Ammon's horn (tissue), 1 donor: ENCODE measurements at regions not wholly inside any gene's neighbourhood (a gene's known extent, or its start where the extent isn't known, plus 50 kb on each side); places are given as distances from the start of the nearest gene placed in this dataset.

Experiments used
- DNase-seq: peaks from one replicate; pipeline ENCODE4 v3.0.0-alpha.2; 2016; ENCODE audit warnings: low spot score

DNA sequence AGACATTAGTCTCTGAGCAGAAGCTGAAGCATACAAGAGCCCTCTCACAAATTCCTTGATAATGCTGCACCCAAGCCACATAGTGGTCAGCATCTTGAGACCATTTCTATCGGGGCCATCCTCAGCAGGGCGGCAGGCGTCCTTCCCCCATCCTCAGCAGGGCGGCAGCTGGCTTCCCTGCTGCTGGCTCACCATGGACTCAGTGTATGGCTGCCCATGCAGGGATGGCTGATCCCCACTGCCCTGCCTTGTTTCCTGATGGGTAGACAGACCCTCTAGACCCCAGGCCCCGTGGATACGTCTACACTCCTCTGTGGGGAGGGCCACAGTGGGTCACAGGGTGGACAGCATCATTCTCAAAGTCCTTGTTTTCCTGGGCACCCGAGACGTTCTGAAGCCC is 406.8 kb downstream of the TCERG1L start:
- DNase-seq: no peak

DNA sequence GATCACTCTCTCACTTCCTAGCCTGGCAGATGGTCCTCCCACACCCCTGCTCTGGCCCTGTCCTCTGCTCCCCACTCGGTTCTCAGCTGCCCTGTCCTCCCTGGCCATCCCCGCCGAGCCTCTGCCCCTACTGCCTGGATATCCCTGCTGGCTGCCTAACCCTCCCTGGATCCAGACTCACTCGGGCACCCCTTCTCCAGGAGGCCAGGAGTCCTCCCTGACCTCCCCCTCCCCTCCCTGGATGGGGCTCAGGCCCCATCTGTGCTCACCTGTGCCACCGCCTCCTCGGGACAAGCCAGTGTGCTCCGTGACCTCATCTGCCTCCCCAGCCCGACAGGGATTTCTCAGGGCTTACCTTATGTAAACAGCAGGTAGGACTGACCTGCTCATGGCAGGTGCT is 406.1 kb downstream of the TCERG1L start:
- no peak for DNase-seq

- DNase-seq: no peak
Measured at GRCh38 chr10:130905921-130906320, 405.6 kb downstream of the TCERG1L start.

DNA sequence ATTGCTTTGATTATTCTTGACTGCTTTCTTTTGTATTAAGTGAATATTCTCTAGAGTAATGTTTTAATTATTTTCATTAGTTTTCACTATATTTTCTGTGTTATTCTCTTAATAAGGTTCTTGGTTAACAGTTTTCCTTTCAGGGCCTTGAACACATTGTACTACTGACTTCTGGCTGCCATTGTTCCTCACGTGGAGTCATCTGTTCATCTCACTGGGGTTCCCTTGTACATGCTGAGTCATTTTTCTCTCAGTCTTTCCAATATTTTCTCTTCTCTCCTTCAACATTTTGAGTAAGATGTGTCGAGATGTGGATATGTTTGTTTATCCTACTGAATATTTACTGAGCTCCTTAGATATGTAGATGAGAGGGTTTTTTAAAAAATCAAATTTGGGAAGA is 400.7 kb downstream of the TCERG1L start:
- no peak for DNase-seq

- DNase-seq: no peak
Measured at GRCh38 chr10:130913844-130914243, 397.7 kb downstream of the TCERG1L start.

GRCh38 chr10:130914367-130914766 is 397.2 kb downstream of the TCERG1L start:
- DNase-seq: no peak

DNA sequence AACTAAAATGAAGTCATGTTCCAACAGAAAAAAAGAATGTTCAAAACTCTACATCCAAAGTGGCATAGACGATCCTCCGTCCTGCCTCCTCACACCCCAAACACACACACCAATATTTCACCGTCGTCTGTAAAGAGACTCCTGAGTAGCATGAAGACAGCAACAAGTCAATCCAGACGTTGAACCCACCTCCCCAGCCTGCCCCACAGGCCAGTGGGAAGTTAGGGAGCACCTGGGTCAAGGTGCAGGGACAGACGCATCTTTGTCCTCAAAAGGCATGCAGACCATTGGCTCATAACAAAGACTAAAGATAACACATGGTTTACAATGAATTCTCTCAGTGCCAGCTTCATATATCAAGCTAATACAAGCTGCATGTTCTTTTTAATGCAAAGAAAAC is 396.5 kb downstream of the TCERG1L start:
- no peak for DNase-seq

DNA sequence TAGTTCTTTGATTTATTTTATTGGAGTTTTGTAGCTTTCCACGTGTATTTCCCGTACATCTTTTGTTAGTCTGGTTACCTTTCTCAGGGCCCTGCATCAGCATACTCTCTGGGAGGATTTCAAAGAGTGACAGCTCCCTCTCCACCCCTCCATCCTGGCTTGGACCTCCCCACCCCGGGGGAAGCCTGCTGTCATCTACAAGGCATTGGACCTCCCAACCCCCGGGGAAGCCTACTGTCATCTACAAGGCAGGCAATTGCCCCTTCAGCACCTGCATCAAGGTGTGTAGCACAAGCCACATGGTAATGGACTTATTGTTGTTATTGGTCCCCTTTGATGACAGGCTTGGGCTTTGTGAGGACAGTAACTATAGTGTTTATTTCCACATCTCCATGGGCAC is 390.1 kb downstream of the TCERG1L start:
- no peak for DNase-seq

- DNase-seq: no peak
Measured at GRCh38 chr10:130921911-130922440, 389.5 kb downstream of the TCERG1L start.

DNA sequence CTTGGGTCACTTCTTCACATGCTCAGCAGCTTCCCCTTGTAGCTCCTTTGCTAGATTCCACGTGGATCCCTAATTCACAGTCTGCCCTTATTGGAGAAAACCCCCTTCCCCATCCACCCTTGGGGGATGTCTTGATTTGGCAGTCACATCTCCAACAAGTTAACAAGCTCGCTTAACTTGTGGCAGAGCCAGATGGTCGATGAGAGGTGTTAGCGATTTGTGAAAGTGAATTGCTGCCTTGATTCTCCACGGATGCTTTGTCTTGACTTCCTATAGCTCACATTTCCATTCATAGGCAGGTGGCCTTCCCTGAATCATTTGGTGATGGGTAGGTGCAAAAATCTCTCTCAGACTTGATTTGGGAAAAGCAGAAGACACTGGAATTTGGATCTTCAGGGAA is 387.9 kb downstream of the TCERG1L start:
- no peak for DNase-seq

DNA sequence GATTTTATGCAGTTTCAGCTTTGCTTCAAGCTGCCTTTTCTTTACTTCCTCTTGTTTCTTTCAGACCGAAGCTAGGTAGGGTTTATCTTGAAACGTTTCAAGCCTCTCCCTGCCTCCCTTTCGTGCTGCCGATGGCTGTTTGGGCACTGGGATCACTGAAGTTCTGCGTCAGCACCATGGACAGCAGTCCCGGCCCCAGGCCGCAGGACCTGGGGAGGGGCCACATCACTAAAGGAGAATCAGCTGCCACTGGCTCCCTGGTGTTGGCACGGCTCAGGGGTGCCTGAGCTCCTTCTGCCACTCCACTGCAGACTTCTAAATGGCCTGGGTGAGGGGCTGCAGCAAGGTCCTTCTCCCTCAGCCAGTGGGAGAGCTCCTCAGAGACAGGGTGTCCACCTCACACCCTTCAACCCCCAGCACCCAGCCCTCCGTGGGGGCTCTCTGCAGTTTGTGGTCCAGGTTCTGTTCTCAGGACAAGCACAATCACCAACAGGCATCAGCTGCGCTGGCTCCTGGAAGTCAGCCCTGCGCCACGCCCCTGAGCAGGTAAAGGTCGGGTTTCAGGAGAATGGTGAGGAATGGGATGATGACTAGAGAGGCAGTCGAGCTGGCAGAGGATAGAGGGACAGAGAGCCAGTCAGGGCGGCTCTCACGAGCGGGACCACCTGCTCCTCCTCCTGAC is 387.2 kb downstream of the TCERG1L start:
- no peak for DNase-seq

DNA sequence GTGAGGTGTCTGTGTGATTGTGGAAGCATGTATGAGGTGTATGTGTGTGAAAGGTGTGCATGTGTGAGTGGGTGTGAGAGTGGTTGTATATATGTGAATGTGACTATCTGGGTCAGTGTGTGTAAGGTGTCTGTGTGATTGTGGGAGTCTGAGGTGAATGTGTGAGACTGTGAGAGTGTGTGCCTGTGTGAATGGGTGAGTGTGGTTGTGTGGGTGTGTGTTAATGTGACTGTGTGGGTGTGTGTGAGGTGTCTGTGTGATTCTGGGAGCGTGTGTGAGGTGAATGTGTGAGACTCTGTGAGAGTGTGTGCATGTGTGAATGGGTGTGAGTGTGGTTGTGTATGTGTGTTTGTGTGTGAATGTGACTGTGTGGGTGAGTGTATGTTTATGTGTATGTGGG is 385.1 kb downstream of the TCERG1L start:
- DNase-seq: no peak

DNA sequence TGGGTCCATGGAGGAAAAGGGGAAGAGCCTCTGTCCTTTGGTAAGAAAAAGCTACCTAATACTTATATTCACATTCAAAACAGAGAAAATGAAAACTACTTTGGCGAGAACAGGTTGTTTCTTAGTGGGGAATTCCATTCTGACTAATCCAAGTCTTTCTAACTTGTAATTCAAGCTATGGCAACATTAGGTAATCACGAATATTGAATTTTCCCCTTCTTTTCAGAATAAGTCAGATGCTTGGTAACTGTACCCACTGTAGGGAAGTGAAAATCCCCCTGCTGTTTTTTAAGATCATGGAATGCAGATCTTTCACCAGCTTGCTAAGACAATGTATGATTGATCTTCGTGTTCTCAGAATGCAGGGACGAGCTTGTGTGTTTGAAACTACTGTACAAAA is 384.4 kb downstream of the TCERG1L start:
- DNase-seq: no peak

DNA sequence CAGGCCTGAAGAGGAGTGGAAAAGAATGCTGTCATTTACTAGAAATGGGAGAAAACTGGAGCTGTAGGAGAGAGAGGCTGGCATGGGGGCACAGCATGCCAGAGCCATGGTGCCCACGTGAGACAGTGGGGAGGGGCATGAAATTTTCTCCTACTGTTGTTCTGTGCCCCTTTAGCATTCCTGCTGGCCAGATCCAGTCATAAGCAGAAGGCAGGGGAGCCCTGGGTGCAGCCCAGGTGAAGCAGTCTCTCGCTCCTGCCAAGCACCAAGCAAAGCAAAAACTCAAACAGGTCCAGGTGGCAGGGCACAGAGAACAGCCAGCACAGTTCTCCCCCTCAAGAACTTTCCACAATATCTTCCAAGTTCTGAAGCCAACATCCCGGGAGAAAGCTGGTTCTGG is 383.2 kb downstream of the TCERG1L start:
- no peak for DNase-seq

- no peak for DNase-seq
Measured at GRCh38 chr10:130929422-130930325, 381.8 kb downstream of the TCERG1L start.

GRCh38 chr10:130930821-130931220 is 380.7 kb downstream of the TCERG1L start:
- DNase-seq: no peak

GRCh38 chr10:130931256-130931655 is 380.3 kb downstream of the TCERG1L start:
- DNase-seq: no peak

DNA sequence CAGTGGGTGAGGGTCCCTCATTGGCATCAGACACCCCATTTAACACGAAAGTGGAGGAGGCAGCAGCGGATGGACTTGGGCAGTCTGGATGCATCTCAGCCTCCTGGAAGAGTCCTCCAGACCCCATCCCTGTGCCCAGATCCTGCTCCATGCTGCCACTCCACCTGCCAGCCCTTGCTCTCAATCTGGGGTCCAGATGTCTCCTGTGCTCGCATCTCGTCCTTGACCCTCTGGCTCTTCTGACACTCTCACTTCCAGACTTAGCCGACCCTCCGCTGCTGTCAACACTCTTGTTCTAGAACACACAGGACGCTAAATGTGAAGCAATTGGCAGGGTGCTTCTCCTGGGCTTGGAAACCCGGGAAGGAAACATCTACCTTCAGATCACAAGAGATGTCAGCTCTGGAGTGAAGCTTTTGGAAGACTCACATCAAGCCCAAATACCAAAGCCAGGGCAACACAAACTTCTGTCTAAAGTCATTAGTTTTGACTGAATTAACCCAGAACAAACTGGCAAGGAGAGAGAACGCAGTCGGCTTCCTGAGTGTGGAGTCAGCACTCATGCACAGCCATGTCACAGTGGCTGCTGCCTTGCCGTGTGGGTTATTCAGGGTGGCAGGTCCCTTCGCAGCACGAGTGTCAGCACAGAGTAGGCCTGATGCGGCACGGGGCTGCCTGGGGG is 379.1 kb downstream of the TCERG1L start:
- DNase-seq: no peak

GRCh38 chr10:130933008-130933390 is 378.5 kb downstream of the TCERG1L start:
- DNase-seq: no peak

- DNase-seq: no peak
Measured at GRCh38 chr10:130934293-130935127, 377.0 kb downstream of the TCERG1L start.

GRCh38 chr10:130935128-130935439 is 376.4 kb downstream of the TCERG1L start:
- no peak for DNase-seq
